ENCODE measurements at regions not wholly inside any gene's neighbourhood (a gene's known extent, or its start where the extent isn't known, plus 50 kb on each side); places are given as distances from the start of the nearest gene placed in this dataset.

GRCh38 chr13:85985797-85986196 lies 186.6 kb upstream of the SLITRK6 start:
- H3K4me1 ChIP-seq (ENCODE audit: control insufficient read depth in 4 of 4, insufficient read depth in 4 of 4, low read length in 3 of 4): no peaks in the 10 kb centered on the region
- no peaks in the 10 kb centered on the region for H3K27me3 ChIP-seq (ENCODE audit: control insufficient read depth in 4 of 4, insufficient read depth in 4 of 4, low read length in 3 of 4)
- 75% methylated on average over 1 of the region's 1 CpG for WGBS
- no peak for TF ChIP-seq YY1 (IDR thresholded peaks at IDR 0.05)
- no peak for TF ChIP-seq CTCF (IDR thresholded peaks at IDR 0.05; ENCODE audit: low read depth, low read length, missing input control)
- TF ChIP-seq, protein P1, sequence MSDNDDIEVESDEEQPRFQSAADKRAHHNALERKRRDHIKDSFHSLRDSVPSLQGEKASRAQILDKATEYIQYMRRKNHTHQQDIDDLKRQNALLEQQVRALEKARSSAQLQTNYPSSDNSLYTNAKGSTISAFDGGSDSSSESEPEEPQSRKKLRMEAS (IDR thresholded peaks at IDR 0.05): no peak
- TF ChIP-seq, protein P2, sequence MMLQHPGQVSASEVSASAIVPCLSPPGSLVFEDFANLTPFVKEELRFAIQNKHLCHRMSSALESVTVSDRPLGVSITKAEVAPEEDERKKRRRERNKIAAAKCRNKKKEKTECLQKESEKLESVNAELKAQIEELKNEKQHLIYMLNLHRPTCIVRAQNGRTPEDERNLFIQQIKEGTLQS (IDR thresholded peaks at IDR 0.05): no peak
- TF ChIP-seq SP1 (IDR thresholded peaks at IDR 0.05): no peak
- TF ChIP-seq RXRA (IDR thresholded peaks at IDR 0.05): no peak
- TF ChIP-seq JUND (IDR thresholded peaks at IDR 0.05): no peak
- TF ChIP-seq FOXA2 (IDR thresholded peaks at IDR 0.05): no peak
- no peak for TF ChIP-seq GABPA (IDR thresholded peaks at IDR 0.05 in 1 of 2, conservative IDR thresholded peaks at IDR 0.05 in 1 of 2)
- TF ChIP-seq HNF4A (conservative IDR thresholded peaks at IDR 0.05): no peak
- TF ChIP-seq TAF1 (conservative IDR thresholded peaks at IDR 0.05): no peak
- no peak for TF ChIP-seq EGR1 (IDR thresholded peaks at IDR 0.05; ENCODE audit: low read depth in 2 of 2)
- no peak for TF ChIP-seq RAD21 (IDR thresholded peaks at IDR 0.05)
- TF ChIP-seq, protein P3, sequence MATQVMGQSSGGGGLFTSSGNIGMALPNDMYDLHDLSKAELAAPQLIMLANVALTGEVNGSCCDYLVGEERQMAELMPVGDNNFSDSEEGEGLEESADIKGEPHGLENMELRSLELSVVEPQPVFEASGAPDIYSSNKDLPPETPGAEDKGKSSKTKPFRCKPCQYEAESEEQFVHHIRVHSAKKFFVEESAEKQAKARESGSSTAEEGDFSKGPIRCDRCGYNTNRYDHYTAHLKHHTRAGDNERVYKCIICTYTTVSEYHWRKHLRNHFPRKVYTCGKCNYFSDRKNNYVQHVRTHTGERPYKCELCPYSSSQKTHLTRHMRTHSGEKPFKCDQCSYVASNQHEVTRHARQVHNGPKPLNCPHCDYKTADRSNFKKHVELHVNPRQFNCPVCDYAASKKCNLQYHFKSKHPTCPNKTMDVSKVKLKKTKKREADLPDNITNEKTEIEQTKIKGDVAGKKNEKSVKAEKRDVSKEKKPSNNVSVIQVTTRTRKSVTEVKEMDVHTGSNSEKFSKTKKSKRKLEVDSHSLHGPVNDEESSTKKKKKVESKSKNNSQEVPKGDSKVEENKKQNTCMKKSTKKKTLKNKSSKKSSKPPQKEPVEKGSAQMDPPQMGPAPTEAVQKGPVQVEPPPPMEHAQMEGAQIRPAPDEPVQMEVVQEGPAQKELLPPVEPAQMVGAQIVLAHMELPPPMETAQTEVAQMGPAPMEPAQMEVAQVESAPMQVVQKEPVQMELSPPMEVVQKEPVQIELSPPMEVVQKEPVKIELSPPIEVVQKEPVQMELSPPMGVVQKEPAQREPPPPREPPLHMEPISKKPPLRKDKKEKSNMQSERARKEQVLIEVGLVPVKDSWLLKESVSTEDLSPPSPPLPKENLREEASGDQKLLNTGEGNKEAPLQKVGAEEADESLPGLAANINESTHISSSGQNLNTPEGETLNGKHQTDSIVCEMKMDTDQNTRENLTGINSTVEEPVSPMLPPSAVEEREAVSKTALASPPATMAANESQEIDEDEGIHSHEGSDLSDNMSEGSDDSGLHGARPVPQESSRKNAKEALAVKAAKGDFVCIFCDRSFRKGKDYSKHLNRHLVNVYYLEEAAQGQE (IDR thresholded peaks at IDR 0.05): no peak
- no peak for TF ChIP-seq FOXA1 (IDR thresholded peaks at IDR 0.05)
- TF ChIP-seq ZBTB33 (IDR thresholded peaks at IDR 0.05): no peak
- no peak overlapping the region for H3K27ac ChIP-seq (ENCODE audit: low read depth in 1 of 2, low read length in 2 of 2)
- H3K9me3 ChIP-seq (ENCODE audit: control insufficient read depth in 4 of 4, low read length in 3 of 4): peaks cover 0 to 7% (median 0%) of the 10 kb centered on the region in 4 donors
- no peaks in the 10 kb centered on the region for H3K36me3 ChIP-seq (ENCODE audit: control insufficient read depth in 4 of 4, insufficient read depth in 3 of 4, low read depth in 1 of 4, low read length in 3 of 4)
- H3K4me3 ChIP-seq (ENCODE audit: low read depth in 1 of 3, low read length in 3 of 3): no peak overlapping the region
- no peak overlapping the region for H3K9ac ChIP-seq (ENCODE audit: low read depth in 1 of 2, low read length in 2 of 2)
- no peak for DNase-seq (ENCODE audit: low spot score)

GRCh38 chr13:85982102-85982501 lies 182.9 kb upstream of the SLITRK6 start:
- Histone ChIP-seq H3K27ac (ENCODE audit: low read depth in 1 of 2, low read length in 2 of 2) (no peak overlapping the region), H3K4me3 (ENCODE audit: low read depth in 1 of 3, low read length in 3 of 3) (no peak overlapping the region), H3K4me1 (ENCODE audit: control insufficient read depth in 4 of 4, insufficient read depth in 4 of 4, low read length in 3 of 4) (no peaks in the 10 kb centered on the region), H3K9ac (ENCODE audit: low read depth in 1 of 2, low read length in 2 of 2) (no peak overlapping the region), H3K27me3 (ENCODE audit: control insufficient read depth in 4 of 4, insufficient read depth in 4 of 4, low read length in 3 of 4) (no peaks in the 10 kb centered on the region), H3K9me3 (ENCODE audit: control insufficient read depth in 4 of 4, low read length in 3 of 4) (peaks cover 0 to 7% (median 0%) of the 10 kb centered on the region in 4 donors), H3K36me3 (ENCODE audit: control insufficient read depth in 4 of 4, insufficient read depth in 3 of 4, low read depth in 1 of 4, low read length in 3 of 4) (no peaks in the 10 kb centered on the region)
- no peak for DNase-seq (ENCODE audit: low spot score)
- WGBS: 79% methylated on average over 3 of the region's 3 CpGs
- TF ChIP-seq RXRA (IDR thresholded peaks at IDR 0.05) (no peak), HNF4G (IDR thresholded peaks at IDR 0.05) (no peak), YY1 (IDR thresholded peaks at IDR 0.05) (no peak), FOXA2 (IDR thresholded peaks at IDR 0.05) (no peak), EGR1 (IDR thresholded peaks at IDR 0.05; ENCODE audit: low read depth in 2 of 2) (no peak), GABPA (IDR thresholded peaks at IDR 0.05 in 1 of 2, conservative IDR thresholded peaks at IDR 0.05 in 1 of 2) (no peak), NR2F2 (IDR thresholded peaks at IDR 0.05) (no peak), ZBTB33 (IDR thresholded peaks at IDR 0.05) (no peak)
- TF ChIP-seq, protein P3 (IDR thresholded peaks at IDR 0.05): no peak
- TF ChIP-seq, protein P1 (IDR thresholded peaks at IDR 0.05): no peak

All from liver (tissue), 8 donors.